Upper lobe of left lung (tissue), 4 donors: ENCODE measurements at regions not wholly inside any gene's neighbourhood (a gene's known extent, or its start where the extent isn't known, plus 50 kb on each side); places are given as distances from the start of the nearest gene placed in this dataset.

Source experiments
- EP300 ChIP-seq, 4 donors: sonication (generic); formaldehyde crosslinking; IDR thresholded peaks; one replicate each; pipeline ENCODE4 v1.5.1; 2017; ENCODE audit warnings: antibody characterized with exemption in 4 of 4, control low read depth in 2 of 4
- POLR2A ChIP-seq, 4 donors: fragments of 450-650 bp; IDR thresholded peaks; one replicate each; pipeline ENCODE4 v1.5.1; 2016 to 2017; ENCODE audit warnings: antibody characterized with exemption in 4 of 4, mild to moderate bottlenecking in 2 of 4
- POLR2AphosphoS5 ChIP-seq, 2 donors: sonication (generic); formaldehyde crosslinking; IDR thresholded peaks; one replicate each; pipeline ENCODE4 v1.5.1; 2017; ENCODE audit warnings: antibody characterized with exemption in 2 of 2
- TF ChIP-seq, protein P1 (sequence below), 6 experiments: fragments of 450-650 bp in 4 of 6; fragments of 200-600 bp in 2 of 6; sonication (generic) in 2 of 6; IDR thresholded peaks; one replicate each; pipeline ENCODE4 v1.5.1; 2016 to 2019; ENCODE audit warnings: antibody characterized with exemption in 6 of 6

DNA sequence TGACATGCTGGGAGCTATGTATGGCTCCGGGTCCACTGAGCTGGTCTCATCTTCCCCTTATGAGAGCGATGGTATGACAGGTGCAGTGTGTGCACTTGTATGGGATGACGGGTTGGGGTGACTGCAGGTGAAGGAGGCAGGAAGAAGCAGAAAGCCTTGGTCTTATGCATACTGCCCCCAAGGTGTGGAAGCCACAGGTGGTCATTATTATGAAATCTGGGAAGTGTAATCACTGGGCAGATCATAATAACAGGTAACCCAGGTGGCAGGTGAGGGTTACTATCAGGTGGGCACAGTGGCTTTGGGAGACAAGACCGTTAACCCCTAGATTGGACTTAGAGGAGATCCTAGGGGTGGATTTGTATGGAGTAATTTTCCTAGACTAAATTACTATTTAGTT is 118.0 kb downstream of the RFC3 start:
- TF ChIP-seq, protein P1, sequence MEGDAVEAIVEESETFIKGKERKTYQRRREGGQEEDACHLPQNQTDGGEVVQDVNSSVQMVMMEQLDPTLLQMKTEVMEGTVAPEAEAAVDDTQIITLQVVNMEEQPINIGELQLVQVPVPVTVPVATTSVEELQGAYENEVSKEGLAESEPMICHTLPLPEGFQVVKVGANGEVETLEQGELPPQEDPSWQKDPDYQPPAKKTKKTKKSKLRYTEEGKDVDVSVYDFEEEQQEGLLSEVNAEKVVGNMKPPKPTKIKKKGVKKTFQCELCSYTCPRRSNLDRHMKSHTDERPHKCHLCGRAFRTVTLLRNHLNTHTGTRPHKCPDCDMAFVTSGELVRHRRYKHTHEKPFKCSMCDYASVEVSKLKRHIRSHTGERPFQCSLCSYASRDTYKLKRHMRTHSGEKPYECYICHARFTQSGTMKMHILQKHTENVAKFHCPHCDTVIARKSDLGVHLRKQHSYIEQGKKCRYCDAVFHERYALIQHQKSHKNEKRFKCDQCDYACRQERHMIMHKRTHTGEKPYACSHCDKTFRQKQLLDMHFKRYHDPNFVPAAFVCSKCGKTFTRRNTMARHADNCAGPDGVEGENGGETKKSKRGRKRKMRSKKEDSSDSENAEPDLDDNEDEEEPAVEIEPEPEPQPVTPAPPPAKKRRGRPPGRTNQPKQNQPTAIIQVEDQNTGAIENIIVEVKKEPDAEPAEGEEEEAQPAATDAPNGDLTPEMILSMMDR (IDR thresholded peaks at IDR 0.05): no peak
- TF ChIP-seq POLR2A (IDR thresholded peaks at IDR 0.05): no peak
- no peak for TF ChIP-seq EP300 (IDR thresholded peaks at IDR 0.05)
- TF ChIP-seq POLR2AphosphoS5 (IDR thresholded peaks at IDR 0.05): no peak
